ENCODE measurements at regions not wholly inside any gene's neighbourhood (a gene's known extent, or its start where the extent isn't known, plus 50 kb on each side); places are given as distances from the start of the nearest gene placed in this dataset.

DNA sequence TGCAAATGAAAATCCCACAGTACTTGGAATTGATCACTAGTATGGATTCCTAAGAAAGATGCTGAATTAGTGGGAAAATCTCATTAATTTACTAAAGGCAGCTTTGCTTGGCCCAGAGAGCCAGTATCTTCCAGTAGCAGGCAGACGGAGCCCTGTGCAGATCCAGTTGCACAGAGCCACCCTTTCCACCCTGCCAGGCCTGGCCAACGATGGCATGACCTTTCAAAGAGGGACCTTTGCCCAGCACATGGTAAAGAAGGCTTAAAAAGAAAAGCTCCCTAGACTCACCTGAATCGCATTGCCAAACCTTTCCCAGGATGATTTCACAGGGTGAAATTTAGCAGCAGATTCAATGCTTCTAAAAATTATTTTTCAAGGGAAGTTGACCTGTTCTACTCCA lies 170.5 kb upstream of the CAMK1G start:
- no peaks in the 10 kb centered on the region for H3K79me2 ChIP-seq (ENCODE audit: control insufficient read depth, insufficient read depth, low read length)
- H3K23ac ChIP-seq (ENCODE audit: low read length), result no peak overlapping the region
- H2BK120ac ChIP-seq (ENCODE audit: low read depth, low read length), result no peak overlapping the region
- H4K8ac ChIP-seq (ENCODE audit: low read depth, low read length), result no peak overlapping the region
- no peaks in the 10 kb centered on the region for H3K27me3 ChIP-seq (ENCODE audit: insufficient read depth, low read length, poor library complexity)
- no peak overlapping the region for H3K4me3 ChIP-seq (ENCODE audit: low read length)
- H3K79me1 ChIP-seq (ENCODE audit: low read length), result no peaks in the 10 kb centered on the region
- no peak overlapping the region for H4K5ac ChIP-seq (ENCODE audit: low read length)
- H2BK5ac ChIP-seq (ENCODE audit: low read length), result no peak overlapping the region
- no peak overlapping the region for H3K9ac ChIP-seq (ENCODE audit: low read length)
- H3K56ac ChIP-seq (ENCODE audit: low read length), result no peak overlapping the region
- no peak for DNase-seq
- H3K4ac ChIP-seq (ENCODE audit: low read depth, low read length), result no peak overlapping the region
- no peak overlapping the region for H3K27ac ChIP-seq (ENCODE audit: low read depth, low read length)
- no peak overlapping the region for H2AK5ac ChIP-seq (ENCODE audit: low read length)
- WGBS (ENCODE audit: extremely low coverage, insufficient coverage, low lambda C conversion rate), result no CpG with 5 or more reads among the region's 3 CpGs
- H3K18ac ChIP-seq (ENCODE audit: low read length), result peak overlapping the region; percentile 44
- no peaks in the 10 kb centered on the region for H3K36me3 ChIP-seq (ENCODE audit: control insufficient read depth, insufficient read depth, low read length)
- H3K4me1 ChIP-seq (ENCODE audit: control insufficient read depth, low read depth, low read length), result no peaks in the 10 kb centered on the region
- no peak overlapping the region for H2BK15ac ChIP-seq (replicated peaks; ENCODE audit: low read depth)
- H3K4me2 ChIP-seq (ENCODE audit: low read length), result no peak overlapping the region

DNA sequence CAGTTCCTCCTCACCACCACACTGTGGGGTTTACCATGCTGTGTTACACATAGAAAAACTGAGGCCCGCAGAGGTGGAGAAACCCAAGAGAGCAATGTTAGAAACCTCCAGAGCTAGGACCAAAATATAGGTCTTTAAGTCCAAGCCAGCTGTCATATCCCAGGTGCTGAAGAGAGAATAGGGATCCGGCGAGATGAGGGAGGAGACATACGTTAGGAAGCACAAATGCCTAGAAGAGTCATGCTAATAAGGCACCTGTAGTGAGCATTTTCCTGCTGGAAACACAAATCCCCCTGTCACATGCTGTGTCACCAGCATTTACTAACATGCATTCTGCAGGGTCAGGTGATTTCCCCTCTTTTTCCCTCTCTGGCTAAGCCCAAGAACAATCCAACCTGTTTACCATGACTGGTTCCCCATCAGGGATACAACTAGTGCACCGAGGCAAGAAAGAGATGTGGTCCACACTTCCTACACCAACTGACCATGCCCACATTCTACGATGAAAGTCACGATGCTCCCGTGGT lies 168.6 kb upstream of the CAMK1G start:
- H3K23ac ChIP-seq (ENCODE audit: low read length), result no peak overlapping the region
- H3K9ac ChIP-seq (ENCODE audit: low read length), result no peak overlapping the region
- H3K4ac ChIP-seq (ENCODE audit: low read depth, low read length), result no peak overlapping the region
- no peaks in the 10 kb centered on the region for H3K4me1 ChIP-seq (ENCODE audit: control insufficient read depth, low read depth, low read length)
- no peak overlapping the region for H3K56ac ChIP-seq (ENCODE audit: low read length)
- H2AK5ac ChIP-seq (ENCODE audit: low read length), result no peak overlapping the region
- no peaks in the 10 kb centered on the region for H3K27me3 ChIP-seq (ENCODE audit: insufficient read depth, low read length, poor library complexity)
- H2BK15ac ChIP-seq (replicated peaks; ENCODE audit: low read depth), result no peak overlapping the region
- no peak overlapping the region for H4K8ac ChIP-seq (ENCODE audit: low read depth, low read length)
- no peaks in the 10 kb centered on the region for H3K36me3 ChIP-seq (ENCODE audit: control insufficient read depth, insufficient read depth, low read length)
- H4K5ac ChIP-seq (ENCODE audit: low read length), result no peak overlapping the region
- H3K4me3 ChIP-seq (ENCODE audit: low read length), result no peak overlapping the region
- H3K4me2 ChIP-seq (ENCODE audit: low read length), result no peak overlapping the region
- no peak overlapping the region for H2BK5ac ChIP-seq (ENCODE audit: low read length)
- H3K18ac ChIP-seq (ENCODE audit: low read length), result no peak overlapping the region
- no peak overlapping the region for H3K27ac ChIP-seq (ENCODE audit: low read depth, low read length)
- no peak for DNase-seq
- H2BK120ac ChIP-seq (ENCODE audit: low read depth, low read length), result no peak overlapping the region
- H3K79me1 ChIP-seq (ENCODE audit: low read length), result no peaks in the 10 kb centered on the region
- H3K79me2 ChIP-seq (ENCODE audit: control insufficient read depth, insufficient read depth, low read length), result no peaks in the 10 kb centered on the region
- no CpG with 5 or more reads among the region's 8 CpGs for WGBS (ENCODE audit: extremely low coverage, insufficient coverage, low lambda C conversion rate)

DNA sequence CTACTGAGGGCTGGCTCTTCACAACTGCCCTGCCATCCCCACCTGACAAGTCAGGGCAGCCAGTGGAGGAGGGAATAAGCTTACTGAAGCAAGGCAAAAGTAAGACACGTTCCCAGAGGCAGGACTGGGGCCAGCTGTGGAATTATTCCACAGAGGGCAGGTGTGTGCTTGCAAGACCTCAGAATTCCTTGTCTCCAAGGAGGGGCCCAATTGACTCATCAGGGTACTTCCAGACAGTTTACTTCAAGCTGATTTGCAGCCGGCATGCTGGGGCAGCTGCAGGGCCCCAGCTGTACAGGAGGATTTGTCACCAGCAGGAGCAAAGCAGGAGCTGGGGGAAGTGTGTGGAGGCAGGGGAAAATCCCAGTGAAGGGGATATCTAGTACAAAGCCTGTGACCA lies 167.5 kb upstream of the CAMK1G start:
- no peak overlapping the region for H2AK5ac ChIP-seq (ENCODE audit: low read length)
- H2BK5ac ChIP-seq (ENCODE audit: low read length), result no peak overlapping the region
- H4K8ac ChIP-seq (ENCODE audit: low read depth, low read length), result no peak overlapping the region
- H3K27ac ChIP-seq (ENCODE audit: low read depth, low read length), result no peak overlapping the region
- no peaks in the 10 kb centered on the region for H3K79me1 ChIP-seq (ENCODE audit: low read length)
- H3K4me2 ChIP-seq (ENCODE audit: low read length), result no peak overlapping the region
- no peak overlapping the region for H3K56ac ChIP-seq (ENCODE audit: low read length)
- no peaks in the 10 kb centered on the region for H3K4me1 ChIP-seq (ENCODE audit: control insufficient read depth, low read depth, low read length)
- H3K36me3 ChIP-seq (ENCODE audit: control insufficient read depth, insufficient read depth, low read length), result no peaks in the 10 kb centered on the region
- H2BK120ac ChIP-seq (ENCODE audit: low read depth, low read length), result no peak overlapping the region
- no peaks in the 10 kb centered on the region for H3K79me2 ChIP-seq (ENCODE audit: control insufficient read depth, insufficient read depth, low read length)
- H3K9ac ChIP-seq (ENCODE audit: low read length), result no peak overlapping the region
- H3K27me3 ChIP-seq (ENCODE audit: insufficient read depth, low read length, poor library complexity), result no peaks in the 10 kb centered on the region
- no CpG with 5 or more reads among the region's 2 CpGs for WGBS (ENCODE audit: extremely low coverage, insufficient coverage, low lambda C conversion rate)
- DNase-seq, result no peak
- H2BK15ac ChIP-seq (replicated peaks; ENCODE audit: low read depth), result no peak overlapping the region
- no peak overlapping the region for H3K4me3 ChIP-seq (ENCODE audit: low read length)
- H3K23ac ChIP-seq (ENCODE audit: low read length), result no peak overlapping the region
- no peak overlapping the region for H4K5ac ChIP-seq (ENCODE audit: low read length)
- H3K18ac ChIP-seq (ENCODE audit: low read length), result no peak overlapping the region
- H3K4ac ChIP-seq (ENCODE audit: low read depth, low read length), result no peak overlapping the region

DNA sequence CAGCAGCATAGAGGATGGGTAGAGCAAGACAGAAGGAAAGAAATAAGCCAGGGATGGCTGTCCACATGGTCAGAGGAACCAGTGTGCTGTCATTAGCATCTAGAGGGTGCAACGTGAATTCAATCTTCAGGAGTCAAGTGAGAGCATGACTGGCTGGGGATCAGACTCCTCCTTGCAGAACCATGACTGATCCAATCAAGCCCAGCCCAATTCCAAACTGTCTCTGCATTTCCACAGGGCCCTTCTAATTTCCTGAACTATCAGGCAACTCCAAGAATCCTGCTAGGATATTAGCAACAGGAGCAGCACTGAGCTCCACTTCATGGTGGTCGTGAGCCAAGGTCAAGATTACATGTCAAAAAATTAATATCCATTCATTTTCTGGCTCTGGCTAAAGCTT lies 166.8 kb upstream of the CAMK1G start:
- Histone ChIP-seq H3K4me1 (ENCODE audit: control insufficient read depth, low read depth, low read length) (peaks cover 3% of the 10 kb centered on the region), H3K27me3 (ENCODE audit: insufficient read depth, low read length, poor library complexity) (no peaks in the 10 kb centered on the region), H3K23ac (ENCODE audit: low read length) (no peak overlapping the region), H3K4me3 (ENCODE audit: low read length) (no peak overlapping the region), H4K5ac (ENCODE audit: low read length) (no peak overlapping the region), H2BK5ac (ENCODE audit: low read length) (no peak overlapping the region), H3K56ac (ENCODE audit: low read length) (no peak overlapping the region), H2BK15ac (replicated peaks; ENCODE audit: low read depth) (no peak overlapping the region), H3K79me1 (ENCODE audit: low read length) (no peaks in the 10 kb centered on the region), H3K9ac (ENCODE audit: low read length) (no peak overlapping the region), H3K18ac (ENCODE audit: low read length) (no peak overlapping the region), H4K8ac (ENCODE audit: low read depth, low read length) (no peak overlapping the region), H3K27ac (ENCODE audit: low read depth, low read length) (no peak overlapping the region), H3K4me2 (ENCODE audit: low read length) (no peak overlapping the region), H2BK120ac (ENCODE audit: low read depth, low read length) (no peak overlapping the region), H3K4ac (ENCODE audit: low read depth, low read length) (no peak overlapping the region), H3K79me2 (ENCODE audit: control insufficient read depth, insufficient read depth, low read length) (no peaks in the 10 kb centered on the region), H2AK5ac (ENCODE audit: low read length) (no peak overlapping the region), H3K36me3 (ENCODE audit: control insufficient read depth, insufficient read depth, low read length) (no peaks in the 10 kb centered on the region)
- WGBS (ENCODE audit: extremely low coverage, insufficient coverage, low lambda C conversion rate), result no CpG with 5 or more reads among the region's 2 CpGs
- DNase-seq, result no peak

DNA sequence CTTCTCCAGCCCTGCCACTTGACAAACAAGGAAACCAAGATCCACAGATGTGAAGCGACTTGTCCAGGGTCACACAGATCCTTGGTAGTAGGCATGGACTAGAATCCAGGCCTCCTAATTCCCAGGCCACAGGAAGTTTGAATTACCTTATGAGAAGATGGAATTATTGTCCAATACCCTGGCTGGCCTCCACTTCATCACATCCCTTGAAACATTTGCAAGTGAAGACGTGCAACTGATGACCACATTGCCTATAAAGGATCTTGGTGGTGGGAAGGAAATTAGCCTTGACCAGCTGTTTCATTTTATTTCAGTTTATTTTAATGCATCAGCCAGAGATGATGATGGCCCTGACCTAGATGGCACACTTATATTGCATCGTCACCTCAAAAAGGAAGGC lies 165.8 kb upstream of the CAMK1G start:
- Histone ChIP-seq H3K4me1 (ENCODE audit: control insufficient read depth, low read depth, low read length) (peaks cover 3% of the 10 kb centered on the region), H2BK5ac (ENCODE audit: low read length) (no peak overlapping the region), H3K27ac (ENCODE audit: low read depth, low read length) (no peak overlapping the region), H3K27me3 (ENCODE audit: insufficient read depth, low read length, poor library complexity) (no peaks in the 10 kb centered on the region), H3K4ac (ENCODE audit: low read depth, low read length) (no peak overlapping the region), H4K5ac (ENCODE audit: low read length) (no peak overlapping the region), H3K18ac (ENCODE audit: low read length) (no peak overlapping the region), H3K4me3 (ENCODE audit: low read length) (no peak overlapping the region), H2BK15ac (replicated peaks; ENCODE audit: low read depth) (no peak overlapping the region), H3K23ac (ENCODE audit: low read length) (no peak overlapping the region), H3K4me2 (ENCODE audit: low read length) (no peak overlapping the region), H2AK5ac (ENCODE audit: low read length) (no peak overlapping the region), H3K79me2 (ENCODE audit: control insufficient read depth, insufficient read depth, low read length) (no peaks in the 10 kb centered on the region), H3K36me3 (ENCODE audit: control insufficient read depth, insufficient read depth, low read length) (no peaks in the 10 kb centered on the region), H3K56ac (ENCODE audit: low read length) (no peak overlapping the region), H3K9ac (ENCODE audit: low read length) (no peak overlapping the region), H4K8ac (ENCODE audit: low read depth, low read length) (no peak overlapping the region), H3K79me1 (ENCODE audit: low read length) (no peaks in the 10 kb centered on the region), H2BK120ac (ENCODE audit: low read depth, low read length) (no peak overlapping the region)
- WGBS (ENCODE audit: extremely low coverage, insufficient coverage, low lambda C conversion rate), result no CpG with 5 or more reads among the region's 3 CpGs
- DNase-seq, result no peak

DNA sequence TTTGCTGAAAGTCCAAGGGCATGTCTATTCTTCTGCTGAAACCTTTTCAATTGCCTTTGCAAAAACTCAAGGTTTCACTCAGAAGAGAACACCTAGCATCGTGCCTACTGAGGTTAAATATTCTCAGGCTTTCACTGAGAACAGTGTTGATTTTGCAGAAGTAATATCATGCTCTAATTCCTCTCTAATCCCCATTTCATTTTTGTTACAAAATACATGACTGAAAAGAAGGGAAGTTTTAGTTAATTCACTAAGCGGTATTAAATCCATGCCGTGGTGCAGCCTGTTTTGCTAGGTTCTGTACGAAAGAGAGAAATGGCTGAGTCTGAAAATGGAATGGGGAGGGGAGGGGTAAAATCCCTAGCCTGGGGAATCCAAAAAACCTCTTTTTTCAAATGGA lies 163.2 kb upstream of the CAMK1G start:
- Histone ChIP-seq H4K8ac (ENCODE audit: low read depth, low read length) (no peak overlapping the region), H3K27me3 (ENCODE audit: insufficient read depth, low read length, poor library complexity) (no peaks in the 10 kb centered on the region), H3K56ac (ENCODE audit: low read length) (no peak overlapping the region), H3K79me2 (ENCODE audit: control insufficient read depth, insufficient read depth, low read length) (no peaks in the 10 kb centered on the region), H2BK5ac (ENCODE audit: low read length) (no peak overlapping the region), H2AK5ac (ENCODE audit: low read length) (no peak overlapping the region), H3K36me3 (ENCODE audit: control insufficient read depth, insufficient read depth, low read length) (no peaks in the 10 kb centered on the region), H3K18ac (ENCODE audit: low read length) (no peak overlapping the region), H3K4ac (ENCODE audit: low read depth, low read length) (no peak overlapping the region), H4K5ac (ENCODE audit: low read length) (no peak overlapping the region), H3K4me3 (ENCODE audit: low read length) (no peak overlapping the region), H3K4me2 (ENCODE audit: low read length) (no peak overlapping the region), H3K79me1 (ENCODE audit: low read length) (no peaks in the 10 kb centered on the region), H3K27ac (ENCODE audit: low read depth, low read length) (no peak overlapping the region), H2BK15ac (replicated peaks; ENCODE audit: low read depth) (no peak overlapping the region), H3K23ac (ENCODE audit: low read length) (no peak overlapping the region), H3K4me1 (ENCODE audit: control insufficient read depth, low read depth, low read length) (peaks cover 3% of the 10 kb centered on the region), H3K9ac (ENCODE audit: low read length) (no peak overlapping the region), H2BK120ac (ENCODE audit: low read depth, low read length) (no peak overlapping the region)
- WGBS (ENCODE audit: extremely low coverage, insufficient coverage, low lambda C conversion rate), result no CpG with 5 or more reads among the region's 4 CpGs
- DNase-seq, result no peak
